ENCODE measurements at regions not wholly inside any gene's neighbourhood (a gene's known extent, or its start where the extent isn't known, plus 50 kb on each side); places are given as distances from the start of the nearest gene placed in this dataset.

GRCh38 chr3:107992976-107993684 lies 97.7 kb downstream of the CD47 start:
- no peak for DNase-seq

GRCh38 chr3:107990926-107991325 lies 99.9 kb downstream of the CD47 start:
- DNase-seq: no peak

- no peak for DNase-seq
Measured at GRCh38 chr3:107990433-107990832, 100.4 kb downstream of the CD47 start.

- no peak for DNase-seq
Measured at GRCh38 chr3:107989661-107990060, 101.2 kb downstream of the CD47 start.

GRCh38 chr3:107988460-107989175 lies 102.2 kb downstream of the CD47 start:
- no peak for DNase-seq

GRCh38 chr3:107987036-107987939 lies 103.5 kb downstream of the CD47 start:
- peak; percentile 24 for DNase-seq

- DNase-seq: no peak
Measured at GRCh38 chr3:107986505-107986904, 104.3 kb downstream of the CD47 start.

GRCh38 chr3:107985496-107985895 lies 105.3 kb downstream of the CD47 start:
- DNase-seq: no peak

- no peak for DNase-seq
Measured at GRCh38 chr3:107983247-107983646, 107.6 kb downstream of the CD47 start.

GRCh38 chr3:107982165-107982564 lies 108.7 kb downstream of the CD47 start:
- no peak for DNase-seq

GRCh38 chr3:107981471-107982111 lies 109.2 kb downstream of the CD47 start:
- no peak for DNase-seq

- DNase-seq: no peak
Measured at GRCh38 chr3:107979538-107979937, 111.3 kb downstream of the CD47 start.

- DNase-seq: no peak
Measured at GRCh38 chr3:107978131-107979055, 112.4 kb downstream of the CD47 start.

GRCh38 chr3:107977221-107978130 lies 113.4 kb downstream of the CD47 start:
- no peak for DNase-seq

GRCh38 chr3:107976202-107976800 lies 114.5 kb downstream of the CD47 start:
- no peak for DNase-seq

GRCh38 chr3:107975529-107976201 lies 115.2 kb downstream of the CD47 start:
- no peak for DNase-seq

GRCh38 chr3:107973961-107974360 lies 116.9 kb downstream of the CD47 start:
- no peak for DNase-seq

GRCh38 chr3:107973152-107973551 lies 117.7 kb downstream of the CD47 start:
- DNase-seq: no peak

GRCh38 chr3:107970993-107971580 lies 119.7 kb downstream of the CD47 start:
- DNase-seq: no peak
